Osteoblast (primary cell): ENCODE measurements at regions not wholly inside any gene's neighbourhood (a gene's known extent, or its start where the extent isn't known, plus 50 kb on each side); places are given as distances from the start of the nearest gene placed in this dataset.

Experiments
- DNase-seq: peaks from one replicate; pipeline ENCODE4 v3.0.0; 2011; ENCODE audit warnings: low spot score, mixed read lengths; ENCODE audit not compliant: insufficient read length; ENCODE audit errors: missing footprints
- H2AFZ ChIP-seq: 2 replicates; pipeline ENCODE4 v1.6.0; 2011; ENCODE audit warnings: mild to moderate bottlenecking, low read length
- H3K27ac ChIP-seq: 2 replicates; pipeline ENCODE4 v1.5.1; 2011; ENCODE audit warnings: mild to moderate bottlenecking, low read depth, low read length, moderate library complexity
- H3K27me3 ChIP-seq: 2 replicates; pipeline ENCODE4 v1.6.0; 2012; ENCODE audit warnings: mild to moderate bottlenecking, control low read depth, inconsistent platforms, low read length, moderate library complexity; ENCODE audit not compliant: insufficient read depth
- H3K36me3 ChIP-seq: 2 replicates; pipeline ENCODE4 v1.5.1; 2011; ENCODE audit warnings: mild to moderate bottlenecking, low read length, control low read depth, moderate library complexity; ENCODE audit not compliant: insufficient read depth
- H3K4me1 ChIP-seq: 2 replicates; pipeline ENCODE4 v1.5.1; 2011; ENCODE audit warnings: mild to moderate bottlenecking, low read length, control low read depth, moderate library complexity; ENCODE audit not compliant: insufficient read depth
- H3K4me2 ChIP-seq: 2 replicates; pipeline ENCODE4 v1.6.0; 2011; ENCODE audit warnings: mild to moderate bottlenecking, low read length; ENCODE audit not compliant: insufficient read depth
- H3K4me3 ChIP-seq: fragments of 200-600 bp; sonication (generic); 3 replicates; pipeline ENCODE4 v1.5.1; 2012; ENCODE audit warnings: mild to moderate bottlenecking, low read length, inconsistent platforms; ENCODE audit not compliant: insufficient read depth
- H3K79me2 ChIP-seq: 2 replicates; pipeline ENCODE4 v1.6.0; 2012; ENCODE audit warnings: mild to moderate bottlenecking, low read length, control low read depth, inconsistent platforms; ENCODE audit not compliant: insufficient read depth
- H3K9me3 ChIP-seq: 2 replicates; pipeline ENCODE4 v1.5.1; 2011; ENCODE audit warnings: low read depth, low read length, control low read depth
- H4K20me1 ChIP-seq: 2 replicates; pipeline ENCODE4 v1.6.0; 2012; ENCODE audit warnings: mild to moderate bottlenecking, low read length, control low read depth; ENCODE audit not compliant: insufficient read depth
- TF ChIP-seq, protein P1 (sequence below): IDR thresholded peaks from 2 replicates; pipeline ENCODE4 v1.5.1; 2011; ENCODE audit warnings: mild to moderate bottlenecking, low read depth, low read length, moderate library complexity; ENCODE audit errors: extremely low read depth

DNA sequence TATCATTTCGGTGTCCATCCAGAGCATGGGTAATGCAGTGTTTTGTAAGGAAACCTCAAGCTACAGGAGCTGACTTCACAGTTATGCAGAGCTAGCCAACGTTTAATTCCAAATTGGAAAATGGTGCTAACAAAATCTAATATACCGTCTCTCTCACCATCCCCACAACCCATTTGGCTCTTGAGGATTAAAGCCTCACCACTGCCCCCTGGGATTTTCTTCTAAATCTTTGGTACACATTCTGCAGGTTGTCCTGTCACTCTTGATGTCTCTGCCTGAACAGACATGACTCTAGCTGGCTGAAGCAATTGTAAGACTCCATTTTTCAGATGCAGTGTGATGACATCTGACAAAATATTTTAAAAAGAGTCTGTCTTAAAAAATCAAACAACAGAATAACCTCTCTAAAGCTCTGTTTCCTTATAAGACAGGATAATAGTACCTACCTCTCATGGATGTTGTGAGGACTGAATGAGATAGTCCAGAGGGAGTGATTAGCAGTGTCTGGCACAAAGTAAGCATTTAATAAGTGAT, 451.8 kb downstream of the SUCLA2 start:
- H3K4me2 ChIP-seq = no peak overlapping the region
- H3K4me1 ChIP-seq = no peaks in the 10 kb centered on the region
- no peaks in the 10 kb centered on the region for H3K9me3 ChIP-seq
- H2AFZ ChIP-seq = no peak overlapping the region
- H3K27ac ChIP-seq = no peak overlapping the region
- TF ChIP-seq, protein P1, sequence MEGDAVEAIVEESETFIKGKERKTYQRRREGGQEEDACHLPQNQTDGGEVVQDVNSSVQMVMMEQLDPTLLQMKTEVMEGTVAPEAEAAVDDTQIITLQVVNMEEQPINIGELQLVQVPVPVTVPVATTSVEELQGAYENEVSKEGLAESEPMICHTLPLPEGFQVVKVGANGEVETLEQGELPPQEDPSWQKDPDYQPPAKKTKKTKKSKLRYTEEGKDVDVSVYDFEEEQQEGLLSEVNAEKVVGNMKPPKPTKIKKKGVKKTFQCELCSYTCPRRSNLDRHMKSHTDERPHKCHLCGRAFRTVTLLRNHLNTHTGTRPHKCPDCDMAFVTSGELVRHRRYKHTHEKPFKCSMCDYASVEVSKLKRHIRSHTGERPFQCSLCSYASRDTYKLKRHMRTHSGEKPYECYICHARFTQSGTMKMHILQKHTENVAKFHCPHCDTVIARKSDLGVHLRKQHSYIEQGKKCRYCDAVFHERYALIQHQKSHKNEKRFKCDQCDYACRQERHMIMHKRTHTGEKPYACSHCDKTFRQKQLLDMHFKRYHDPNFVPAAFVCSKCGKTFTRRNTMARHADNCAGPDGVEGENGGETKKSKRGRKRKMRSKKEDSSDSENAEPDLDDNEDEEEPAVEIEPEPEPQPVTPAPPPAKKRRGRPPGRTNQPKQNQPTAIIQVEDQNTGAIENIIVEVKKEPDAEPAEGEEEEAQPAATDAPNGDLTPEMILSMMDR = no peak
- H3K27me3 ChIP-seq = no peaks in the 10 kb centered on the region
- H3K4me3 ChIP-seq = no peak overlapping the region
- H4K20me1 ChIP-seq = no peaks in the 10 kb centered on the region
- H3K36me3 ChIP-seq = no peaks in the 10 kb centered on the region
- H3K79me2 ChIP-seq = no peaks in the 10 kb centered on the region
- peak; percentile 39 for DNase-seq

DNA sequence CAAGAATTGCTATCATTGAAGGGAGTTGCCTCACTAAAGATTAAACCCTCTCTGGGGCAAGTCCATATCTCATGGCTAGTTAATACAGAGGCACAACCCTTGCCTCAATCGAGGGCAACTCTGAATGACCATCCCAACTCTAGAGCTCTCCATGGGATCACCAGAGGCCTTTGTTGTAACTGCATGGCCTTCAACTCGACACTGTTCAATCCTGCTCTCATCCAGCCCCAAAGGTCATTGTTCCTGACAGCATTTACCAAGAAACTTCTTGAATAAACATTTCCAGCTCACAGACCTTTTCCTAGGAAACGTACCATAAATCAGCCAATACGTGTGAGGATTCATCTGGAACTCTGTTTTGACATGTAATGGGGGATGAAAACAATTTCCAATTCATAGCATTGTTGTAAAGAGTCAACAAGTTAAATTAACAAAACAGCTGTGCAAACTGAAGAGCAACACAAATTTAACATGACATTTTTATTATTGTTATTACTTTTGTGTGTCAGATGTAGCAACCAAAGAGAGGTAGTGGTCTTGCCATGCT, 452.7 kb downstream of the SUCLA2 start:
- H3K4me1 ChIP-seq = no peaks in the 10 kb centered on the region
- H2AFZ ChIP-seq = no peak overlapping the region
- DNase-seq = no peak
- no peaks in the 10 kb centered on the region for H3K79me2 ChIP-seq
- no peaks in the 10 kb centered on the region for H3K9me3 ChIP-seq
- H3K27me3 ChIP-seq = no peaks in the 10 kb centered on the region
- H3K36me3 ChIP-seq = no peaks in the 10 kb centered on the region
- H3K27ac ChIP-seq = no peak overlapping the region
- TF ChIP-seq, protein P1 = no peak
- no peak overlapping the region for H3K4me2 ChIP-seq
- H3K4me3 ChIP-seq = no peak overlapping the region
- no peaks in the 10 kb centered on the region for H4K20me1 ChIP-seq

DNA sequence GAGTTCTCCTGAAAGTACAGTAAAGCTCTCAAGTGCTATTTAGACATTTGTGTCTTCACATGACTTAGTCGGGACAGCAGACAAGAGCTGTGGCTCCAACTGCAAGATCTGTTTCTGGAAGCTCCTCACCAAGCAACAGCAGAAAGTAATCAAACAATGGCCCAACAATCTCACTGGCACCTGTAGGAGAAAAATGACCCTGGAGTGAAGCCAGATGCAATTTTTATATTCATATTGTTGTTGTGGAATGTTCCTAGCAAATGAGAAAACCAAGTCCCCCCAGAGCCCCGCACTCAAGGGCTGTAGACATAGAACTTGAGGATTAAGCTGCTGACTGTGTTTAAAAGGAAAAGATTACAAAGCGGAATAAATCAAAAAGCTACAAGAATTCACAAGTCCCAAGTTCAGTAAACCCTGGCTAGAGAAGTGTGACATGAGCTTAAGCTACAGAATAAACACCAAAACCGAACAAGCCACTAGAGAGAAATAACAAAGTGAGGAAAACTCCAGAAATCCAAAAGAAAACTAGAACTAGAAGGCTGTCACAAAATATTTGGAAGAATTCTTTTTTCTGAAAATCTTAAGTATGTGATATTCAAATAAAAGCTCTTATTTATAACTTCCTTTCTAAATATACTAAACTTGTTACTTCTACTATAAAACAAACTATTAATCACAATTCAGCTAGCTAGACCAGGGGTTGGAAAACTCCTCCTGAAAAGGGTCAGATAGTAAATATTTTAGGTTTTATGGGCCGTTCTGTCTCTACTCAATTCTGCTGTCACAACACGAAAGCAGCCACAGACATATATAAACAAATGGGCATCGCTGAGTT, 454.5 kb downstream of the SUCLA2 start:
- DNase-seq = no peak
- Histone ChIP-seq H3K9me3 (no peaks in the 10 kb centered on the region), H3K36me3 (no peaks in the 10 kb centered on the region), H2AFZ (no peak overlapping the region), H3K4me2 (no peak overlapping the region), H3K27ac (no peak overlapping the region), H3K79me2 (no peaks in the 10 kb centered on the region), H4K20me1 (no peaks in the 10 kb centered on the region), H3K4me1 (no peaks in the 10 kb centered on the region), H3K27me3 (no peaks in the 10 kb centered on the region), H3K4me3 (no peak overlapping the region)
- TF ChIP-seq, protein P1 = no peak

DNA sequence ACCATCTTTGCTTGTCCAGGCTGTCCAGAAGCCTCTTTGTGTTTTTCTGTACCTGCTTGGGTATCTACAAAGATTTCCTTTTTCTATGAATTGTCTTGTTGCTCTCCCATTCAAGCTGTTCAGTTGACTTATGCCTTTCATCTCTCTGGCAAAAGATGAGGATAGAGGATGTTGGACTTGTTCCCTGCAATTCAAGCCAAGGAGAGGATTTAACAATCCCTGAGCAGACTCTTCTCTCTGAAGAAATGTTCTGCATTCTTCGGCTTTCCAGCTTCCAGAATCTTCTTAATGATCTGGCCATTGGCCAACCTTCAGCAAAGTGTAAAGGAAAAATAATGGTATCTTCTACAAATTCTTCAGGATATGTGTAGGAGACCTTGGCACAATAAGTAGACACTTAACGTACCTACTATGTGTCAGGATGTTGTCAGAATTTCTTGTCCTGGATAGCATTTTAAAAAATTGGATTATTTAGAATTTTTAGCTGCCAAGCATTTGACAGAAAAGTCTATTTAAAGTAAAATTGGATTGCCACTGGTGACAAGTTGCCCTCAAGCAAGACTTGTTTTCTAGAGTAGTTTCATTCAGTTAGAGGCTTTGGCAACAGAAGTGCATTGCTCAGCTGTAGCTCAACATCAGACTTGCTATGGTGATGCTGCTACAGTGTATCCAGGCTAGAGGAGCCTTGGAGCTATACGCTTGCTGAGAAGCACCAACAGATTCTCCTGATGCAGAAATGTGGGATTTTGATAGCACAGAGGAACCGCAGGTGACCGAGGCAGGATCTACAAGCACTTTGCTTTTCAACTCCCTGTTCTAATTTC, 455.7 kb downstream of the SUCLA2 start:
- TF ChIP-seq, protein P1 = no peak
- H3K4me2 ChIP-seq = no peak overlapping the region
- H3K79me2 ChIP-seq = no peaks in the 10 kb centered on the region
- DNase-seq = no peak
- no peaks in the 10 kb centered on the region for H3K36me3 ChIP-seq
- no peaks in the 10 kb centered on the region for H3K4me1 ChIP-seq
- H3K27ac ChIP-seq = no peak overlapping the region
- no peak overlapping the region for H3K4me3 ChIP-seq
- no peaks in the 10 kb centered on the region for H3K27me3 ChIP-seq
- no peaks in the 10 kb centered on the region for H4K20me1 ChIP-seq
- H3K9me3 ChIP-seq = no peaks in the 10 kb centered on the region
- H2AFZ ChIP-seq = no peak overlapping the region
